IMR-90 (cell line): ENCODE measurements at regions not wholly inside any gene's neighbourhood (a gene's known extent, or its start where the extent isn't known, plus 50 kb on each side); places are given as distances from the start of the nearest gene placed in this dataset.
"Not testable (repeated sequence)": the region's sequence is repeated elsewhere in the genome, so short reads cannot be mapped to it uniquely, and the experiment has no call there.

ENCODE experiments used
- CTCF ChIP-seq: conservative IDR thresholded peaks from 2 replicates; pipeline ENCODE4 v1.5.1; 2012; ENCODE audit warnings: mild to moderate bottlenecking, low read depth, low read length, improper control_type of control experiment
- FOS ChIP-seq: fragments of 150-350 bp; IDR thresholded peaks from 2 replicates; pipeline ENCODE4 v1.6.1; 2016; ENCODE audit warnings: low read depth, low read length
- MAZ ChIP-seq: IDR thresholded peaks from 2 replicates; pipeline ENCODE4 v1.6.1; 2012; ENCODE audit warnings: low read depth, mild to moderate bottlenecking, low read length, improper control_type of control experiment, moderate library complexity, borderline replicate concordance
- POLR2A ChIP-seq: IDR thresholded peaks from 2 replicates; pipeline ENCODE4 v1.6.1; 2012; ENCODE audit warnings: mild to moderate bottlenecking, low read depth, low read length

- TF ChIP-seq CTCF, POLR2A, FOS, MAZ: not testable (repeated sequence)
Observed at GRCh38 chr5:174586163-174586562, 138.2 kb upstream of the MSX2 start.
